GF-D8 (cell line): ENCODE measurements at regions not wholly inside any gene's neighbourhood (a gene's known extent, or its start where the extent isn't known, plus 50 kb on each side); places are given as distances from the start of the nearest gene placed in this dataset.
"Not testable (repeated sequence)": the region's sequence is repeated elsewhere in the genome, so short reads cannot be mapped to it uniquely, and the experiment has no call there.

Source experiments
- DNase-seq: peaks from one replicate; lab custom pipeline; 2025; lab: John Stamatoyannopoulos, UW

- not testable (repeated sequence) for DNase-seq
Measured at GRCh38 chr3:104266219-104266618, 1100.5 kb upstream of the ALCAM start.

- DNase-seq: no peak
Measured at GRCh38 chr3:104269771-104270170, 1096.9 kb upstream of the ALCAM start.

DNA sequence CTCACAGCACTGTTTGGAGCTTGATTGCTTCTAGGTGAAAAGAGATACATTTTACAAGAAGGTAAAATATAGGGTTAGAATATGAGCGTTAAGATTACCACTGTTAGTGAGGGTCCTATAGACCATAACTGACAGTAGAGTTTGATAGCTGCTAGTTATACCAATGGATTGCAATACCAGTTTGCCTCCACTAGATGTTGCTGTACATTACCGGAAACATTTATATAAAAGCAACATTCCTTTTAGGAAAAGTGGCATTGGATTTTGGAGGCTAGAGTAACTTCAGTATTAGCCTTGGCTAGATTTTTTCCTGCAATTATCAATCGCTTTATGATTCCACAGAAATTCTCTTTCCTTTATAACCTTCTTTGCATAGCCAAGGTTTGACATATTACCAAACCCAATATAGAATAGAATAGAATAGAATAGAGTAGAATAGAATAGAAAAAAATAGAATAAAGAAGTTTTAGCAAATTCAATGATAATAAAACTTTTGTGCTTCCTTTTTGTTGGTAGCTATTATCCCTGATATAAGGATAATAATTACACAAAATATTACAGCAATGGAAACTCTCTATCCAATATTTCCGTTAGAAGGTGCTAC, 1093.6 kb upstream of the ALCAM start:
- DNase-seq: no peak

- no peak for DNase-seq
Measured at GRCh38 chr3:104275199-104275598, 1091.5 kb upstream of the ALCAM start.

GRCh38 chr3:104279617-104280016, 1087.1 kb upstream of the ALCAM start:
- no peak for DNase-seq

DNA sequence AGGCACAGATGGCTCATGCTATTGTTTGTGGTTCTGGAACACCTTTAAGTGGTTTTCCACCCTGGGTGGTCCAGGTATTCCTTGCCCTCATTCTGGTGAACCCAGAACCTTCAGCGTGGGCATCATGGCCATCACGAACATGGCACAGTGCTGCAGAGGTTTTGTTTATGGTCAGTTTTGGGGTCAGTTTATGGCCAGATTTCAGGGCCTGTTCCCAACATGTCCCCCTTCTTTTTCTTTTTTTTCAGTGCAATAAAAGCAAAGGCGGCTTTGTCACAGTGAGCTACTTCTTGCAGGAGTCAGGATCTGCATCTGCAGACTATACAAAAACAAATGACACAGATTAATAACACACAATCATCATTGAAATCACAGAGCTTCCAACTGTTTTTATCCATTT, 1085.0 kb upstream of the ALCAM start:
- DNase-seq: no peak

GRCh38 chr3:104286645-104287044, 1080.1 kb upstream of the ALCAM start:
- no peak for DNase-seq

GRCh38 chr3:104291437-104291851, 1075.3 kb upstream of the ALCAM start:
- no peak for DNase-seq

DNA sequence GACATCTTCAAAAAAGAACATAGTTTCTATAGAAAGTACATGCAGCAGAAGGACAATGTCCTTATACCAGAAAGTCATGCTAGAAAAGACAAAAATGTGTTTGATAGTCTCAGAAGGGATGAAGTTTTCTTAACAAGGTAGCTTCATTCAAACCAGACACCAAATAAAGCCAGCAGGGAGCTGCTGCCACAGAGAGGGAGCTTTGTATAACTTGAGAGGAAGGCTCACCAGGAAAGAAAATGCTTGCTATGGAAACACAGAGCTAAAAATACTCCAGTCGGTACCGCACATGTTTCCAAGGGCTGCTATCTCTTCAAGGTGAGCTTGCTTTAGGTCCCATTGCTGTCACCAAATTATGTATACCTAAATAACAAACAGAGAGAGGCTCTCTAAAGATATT, 1074.8 kb upstream of the ALCAM start:
- no peak for DNase-seq

DNA sequence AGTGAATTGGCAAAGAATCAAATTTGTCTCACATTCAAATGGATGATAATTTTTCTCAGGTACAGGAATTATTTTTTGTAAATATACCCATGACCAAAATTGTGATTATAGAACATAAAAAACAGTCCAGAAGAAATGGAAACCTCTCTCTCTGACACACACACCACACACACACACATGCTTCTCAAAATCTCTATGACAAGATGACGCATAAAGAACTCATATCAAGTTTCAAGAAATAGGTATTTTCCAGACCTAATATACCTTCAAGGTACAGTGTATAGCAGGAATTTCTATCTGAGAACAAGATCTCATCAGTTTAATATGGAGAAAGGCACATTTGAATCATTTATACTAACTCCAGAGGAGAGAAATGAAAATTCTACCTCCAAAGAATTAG, 1069.1 kb upstream of the ALCAM start:
- DNase-seq: no peak

- DNase-seq: no peak
Measured at GRCh38 chr3:104298662-104299061, 1068.0 kb upstream of the ALCAM start.

DNA sequence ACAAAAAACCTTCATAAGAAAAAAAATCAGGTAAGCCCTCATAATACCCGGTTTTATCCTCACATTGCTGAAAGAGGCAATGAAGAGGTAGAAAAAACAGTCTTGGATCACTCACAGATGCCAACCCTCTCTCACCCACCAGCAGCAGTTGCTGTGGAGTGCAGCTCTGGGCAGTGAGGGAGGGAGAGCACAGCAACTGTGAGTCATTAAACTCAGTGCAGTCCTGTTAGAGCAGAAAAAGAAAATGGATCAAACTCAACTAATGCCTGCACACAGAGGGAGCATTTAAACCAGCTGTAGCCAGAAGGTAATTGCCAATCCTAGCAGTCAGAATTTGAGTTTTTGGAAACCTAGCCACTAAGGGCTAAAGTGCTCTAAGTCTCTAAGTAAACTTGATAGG, 1050.6 kb upstream of the ALCAM start:
- no peak for DNase-seq

GRCh38 chr3:104323226-104323625, 1043.5 kb upstream of the ALCAM start:
- no peak for DNase-seq

DNA sequence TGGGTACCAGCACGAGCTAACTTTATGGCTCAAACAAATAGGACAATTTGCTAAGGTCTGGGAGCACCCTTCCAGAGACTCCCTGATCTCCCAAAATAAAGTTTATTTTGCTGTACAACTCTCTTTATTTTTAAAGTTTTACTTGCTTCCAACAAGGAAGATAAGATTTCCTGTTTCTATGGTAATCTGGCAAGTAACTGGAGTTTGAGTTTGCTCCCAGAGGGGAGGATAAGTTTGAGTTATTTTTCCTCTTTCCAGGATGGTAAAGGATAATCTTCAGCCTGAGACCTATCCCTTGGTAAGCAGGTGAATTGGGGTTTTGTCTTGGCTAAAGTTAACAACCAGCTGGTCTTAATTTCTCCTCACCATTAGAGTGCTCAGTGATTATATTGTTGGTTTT, 1019.4 kb upstream of the ALCAM start:
- DNase-seq: no peak

GRCh38 chr3:104349836-104350235, 1016.9 kb upstream of the ALCAM start:
- no peak for DNase-seq

GRCh38 chr3:104353951-104354350, 1012.8 kb upstream of the ALCAM start:
- no peak for DNase-seq

- DNase-seq: no peak
Measured at GRCh38 chr3:104359546-104359945, 1007.2 kb upstream of the ALCAM start.

DNA sequence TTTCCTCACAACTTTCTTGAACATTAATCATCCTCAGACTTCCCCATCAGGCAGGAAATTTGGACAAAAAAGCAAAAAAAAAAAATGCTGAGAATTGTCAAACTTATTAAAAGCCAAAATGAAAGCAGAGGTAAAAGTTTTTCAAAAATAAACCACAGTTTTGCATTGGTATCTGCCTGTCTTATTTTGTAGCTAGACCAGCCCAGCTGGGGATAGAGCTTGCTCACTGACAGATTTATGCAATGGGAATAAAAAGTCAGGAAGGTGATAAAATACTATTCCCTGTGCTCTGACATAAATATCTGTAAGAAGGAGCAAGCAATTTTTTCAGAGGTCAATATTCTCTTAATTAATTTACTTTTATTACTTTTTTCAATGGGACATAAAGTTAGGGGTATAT, 1006.7 kb upstream of the ALCAM start:
- no peak for DNase-seq

- not testable (repeated sequence) for DNase-seq
Measured at GRCh38 chr3:104361748-104362147, 1005.0 kb upstream of the ALCAM start.

DNA sequence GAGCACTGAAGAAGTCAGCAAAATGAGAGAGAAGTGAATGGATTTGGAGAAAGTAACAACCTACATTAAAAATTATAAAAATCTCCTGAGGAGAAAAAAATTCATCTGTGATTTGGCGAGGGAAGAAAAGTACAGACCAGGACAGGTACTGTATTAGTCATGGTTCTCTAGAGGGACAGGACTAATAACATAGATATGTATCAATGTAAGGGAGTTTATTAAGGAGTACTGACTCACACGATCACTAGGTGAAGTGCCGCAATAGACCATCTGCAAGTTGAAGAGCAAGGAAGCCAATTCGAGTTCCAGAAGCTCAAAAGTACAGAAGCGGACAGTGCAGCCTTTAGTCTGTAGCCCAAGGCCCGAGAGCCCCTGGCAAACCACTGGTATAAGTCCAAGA, 1004.4 kb upstream of the ALCAM start:
- DNase-seq: no peak

DNA sequence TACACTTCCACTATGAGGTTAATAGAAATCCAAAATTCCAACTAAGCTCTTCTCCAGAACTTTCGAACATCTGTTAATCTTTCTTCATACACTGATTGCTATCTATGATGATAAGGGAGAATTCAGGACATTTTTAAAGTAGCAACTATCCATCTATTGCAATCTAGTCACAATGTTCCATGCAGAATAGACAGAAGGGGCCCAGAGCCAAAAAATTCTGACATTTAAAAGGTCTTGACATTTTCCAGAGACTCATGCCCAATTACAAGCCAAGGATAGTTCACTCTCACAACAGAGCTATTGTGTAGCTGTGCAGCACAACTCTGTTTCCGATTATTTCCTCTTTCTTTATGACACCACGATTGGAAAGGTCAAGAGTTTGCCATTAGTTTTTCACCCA, 999.7 kb upstream of the ALCAM start:
- DNase-seq: no peak

DNA sequence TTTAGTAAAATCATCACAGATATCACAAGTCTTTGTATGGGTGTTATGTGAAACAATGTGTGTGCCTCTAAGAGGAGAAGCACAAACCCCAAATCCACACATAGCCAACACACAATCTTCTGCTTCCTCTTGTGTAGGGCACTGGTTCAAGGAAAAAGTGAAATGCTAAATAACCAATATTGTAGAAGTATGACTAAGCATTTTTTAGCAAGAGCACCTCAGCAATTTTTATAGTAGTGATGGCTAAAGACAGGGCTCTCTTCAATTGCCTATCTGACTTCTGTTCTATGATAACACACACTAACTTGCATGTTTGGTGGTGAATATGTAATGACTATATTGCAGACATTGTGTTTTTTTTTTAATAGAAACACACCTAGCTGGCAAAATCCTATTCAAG, 997.9 kb upstream of the ALCAM start:
- DNase-seq: no peak

DNA sequence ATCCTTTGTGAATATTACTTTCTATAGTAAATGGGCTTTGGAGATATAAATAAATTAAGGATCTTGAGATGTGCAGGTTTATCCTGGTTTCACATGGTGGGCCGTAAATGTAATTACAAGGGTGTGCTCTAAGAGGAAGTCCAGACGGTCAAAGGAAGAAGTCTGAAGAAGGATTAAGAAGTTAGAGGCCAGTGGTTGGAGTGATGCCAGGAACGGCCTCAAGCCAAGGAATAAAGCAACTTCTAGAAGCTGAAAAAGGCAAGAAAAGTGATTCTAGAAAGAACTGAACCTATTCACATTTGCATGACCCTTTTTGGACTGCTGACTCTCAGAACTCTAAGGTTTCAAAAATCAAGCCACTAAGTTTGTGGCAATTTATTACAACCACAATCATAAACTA, 981.3 kb upstream of the ALCAM start:
- no peak for DNase-seq

GRCh38 chr3:104388619-104389018, 978.1 kb upstream of the ALCAM start:
- no peak for DNase-seq

GRCh38 chr3:104392327-104392726, 974.4 kb upstream of the ALCAM start:
- DNase-seq: no peak
